DMS153 (cell line): ENCODE measurements at regions not wholly inside any gene's neighbourhood (a gene's known extent, or its start where the extent isn't known, plus 50 kb on each side); places are given as distances from the start of the nearest gene placed in this dataset.
"Not testable (repeated sequence)": the region's sequence is repeated elsewhere in the genome, so short reads cannot be mapped to it uniquely, and the experiment has no call there.

Source experiments
- DNase-seq: peaks from one replicate; lab custom pipeline; 2025; lab: John Stamatoyannopoulos, UW

DNA sequence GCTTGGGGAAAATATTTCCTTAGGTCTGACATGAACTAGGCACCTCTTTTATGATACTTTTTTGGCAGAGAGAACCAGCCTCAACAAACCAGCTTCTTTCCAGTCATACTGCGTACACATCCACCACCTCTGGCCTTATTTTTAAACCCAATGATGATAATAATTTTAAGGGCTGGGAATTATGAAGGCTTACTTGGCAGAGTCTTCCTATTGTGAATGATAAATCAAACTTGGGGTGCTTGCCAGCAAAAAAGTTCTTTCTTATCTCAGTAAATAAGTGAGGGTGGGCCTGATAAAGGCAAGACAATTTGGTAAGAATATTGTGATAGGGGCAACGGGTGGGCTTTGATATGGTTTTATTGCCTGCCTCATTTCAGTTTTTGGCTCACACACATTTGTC is 1230.2 kb upstream of the ZEB2 start:
- no peak for DNase-seq

DNA sequence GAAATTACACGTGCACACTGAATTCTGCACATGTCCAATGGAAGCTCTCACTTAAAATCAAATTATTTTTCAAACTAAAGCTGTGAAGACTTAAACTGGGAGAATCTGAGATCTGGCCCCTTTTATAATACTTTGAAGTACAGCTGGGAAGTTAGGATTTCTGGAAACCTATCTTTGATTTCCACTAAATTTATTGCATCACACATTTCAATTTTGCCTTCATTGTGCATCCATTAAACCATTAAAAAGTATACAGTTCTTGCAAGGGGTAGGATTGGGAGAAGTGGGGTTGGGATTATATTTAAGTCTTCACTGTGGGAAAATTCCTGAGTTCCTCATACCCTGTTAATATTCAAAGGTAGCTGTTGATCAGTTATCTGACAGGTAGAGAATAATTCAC is 1229.6 kb upstream of the ZEB2 start:
- no peak for DNase-seq

DNA sequence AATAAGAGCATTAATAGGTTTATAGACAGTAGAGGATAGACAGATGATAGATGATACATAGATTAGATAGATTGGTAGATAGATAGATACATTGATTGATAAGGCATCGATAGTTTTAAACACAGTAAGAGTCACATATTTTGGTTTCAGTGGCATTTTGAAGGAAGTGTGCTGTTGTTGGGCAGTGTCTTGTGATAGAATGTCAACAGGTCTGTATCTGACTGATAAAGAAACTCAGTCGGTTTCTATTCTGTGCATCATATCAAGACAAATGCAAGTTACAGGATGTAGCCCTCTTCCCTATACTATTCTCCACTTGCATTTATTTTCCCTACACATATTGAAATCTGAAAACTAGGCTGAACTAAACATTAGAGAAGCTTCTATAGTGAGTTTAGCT is 1229.0 kb upstream of the ZEB2 start:
- DNase-seq, result no peak

DNA sequence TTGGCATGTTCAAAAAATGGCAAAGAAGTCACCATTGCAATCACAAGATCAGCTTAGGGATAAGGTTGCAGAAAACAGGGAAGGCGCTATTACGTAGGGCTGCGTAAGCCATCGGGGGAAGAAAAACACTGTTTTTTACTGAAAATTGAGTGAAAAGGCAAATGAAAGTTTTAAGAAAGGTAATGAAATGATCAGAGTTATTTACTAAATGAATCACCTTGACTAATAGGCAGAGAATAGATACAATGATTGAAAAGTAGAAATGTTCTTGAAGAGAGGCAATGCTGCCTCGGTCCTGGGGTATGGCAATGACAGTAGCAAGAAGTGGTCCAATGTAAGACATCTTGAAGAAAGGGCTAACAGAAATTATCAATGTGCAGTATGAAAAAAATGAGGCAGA is 1227.8 kb upstream of the ZEB2 start:
- DNase-seq, result no peak

- DNase-seq, result not testable (repeated sequence)
These were observed 1225.4 kb upstream of the ZEB2 start for GRCh38 chr2:145745387-145745721.

DNA sequence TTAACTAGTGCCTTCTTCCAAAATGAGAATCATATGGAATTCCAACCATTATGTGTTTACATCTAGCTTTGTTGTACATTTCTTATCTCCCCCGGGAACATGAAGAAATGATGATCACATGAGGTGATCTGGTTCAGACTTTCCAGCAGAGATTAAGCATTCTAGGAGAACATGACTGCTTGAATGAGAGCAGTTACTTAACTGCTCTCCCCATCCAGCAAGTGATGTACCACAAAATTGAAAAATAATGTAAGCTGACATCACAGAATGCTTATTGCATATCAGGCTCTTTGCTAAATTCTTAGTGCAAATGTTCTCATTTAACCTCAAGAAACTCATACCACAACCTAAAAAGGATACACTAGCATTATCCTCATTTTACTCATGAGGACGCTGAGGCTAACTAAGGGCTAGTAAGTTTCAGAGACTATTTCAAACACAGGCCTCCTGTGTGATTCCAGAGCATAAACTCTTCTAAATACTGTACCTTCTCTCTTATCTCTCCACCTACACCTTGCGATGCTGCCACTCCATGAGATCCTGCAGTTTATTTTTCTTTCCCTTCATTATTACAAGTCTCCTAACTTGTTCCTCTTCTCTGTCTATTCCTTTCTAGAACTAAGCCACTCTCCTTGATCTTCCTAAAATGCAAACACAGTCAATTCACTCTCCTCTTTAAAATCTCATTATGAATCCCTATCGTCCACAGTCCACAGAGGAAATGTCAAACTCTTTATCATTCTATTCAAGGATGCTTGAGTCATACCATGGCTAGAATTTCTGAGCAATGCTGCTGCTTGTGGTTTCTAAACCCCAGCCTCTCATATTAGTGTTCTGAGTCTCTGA is 1224.8 kb upstream of the ZEB2 start:
- no peak for DNase-seq

- DNase-seq, result no peak
These were observed 1223.1 kb upstream of the ZEB2 start for GRCh38 chr2:145743011-145743410.

GRCh38 chr2:145741636-145742035 is 1221.7 kb upstream of the ZEB2 start:
- no peak for DNase-seq

GRCh38 chr2:145741181-145741580 is 1221.3 kb upstream of the ZEB2 start:
- no peak for DNase-seq

GRCh38 chr2:145740302-145740701 is 1220.4 kb upstream of the ZEB2 start:
- no peak for DNase-seq

DNA sequence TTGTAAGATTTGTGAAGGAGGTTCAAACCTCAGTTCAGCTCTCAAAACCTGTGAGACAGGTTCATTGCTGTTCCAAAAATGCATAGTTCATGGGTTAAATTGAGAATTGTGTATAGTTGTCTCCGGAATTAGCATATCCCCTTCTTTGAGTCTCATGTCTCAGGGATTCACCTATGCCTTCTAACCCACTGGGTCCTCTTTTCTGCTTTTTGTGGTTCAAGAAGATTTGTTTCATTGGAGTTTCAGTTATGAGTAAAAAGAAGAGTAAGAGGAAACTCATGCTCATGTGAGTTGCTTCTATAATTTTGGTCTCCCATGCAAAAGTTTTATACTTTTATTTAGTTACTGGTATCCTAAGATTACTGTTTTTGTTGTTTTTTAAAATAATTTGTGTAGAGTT is 1219.8 kb upstream of the ZEB2 start:
- no peak for DNase-seq

- DNase-seq, result no peak
These were observed 1217.0 kb upstream of the ZEB2 start for GRCh38 chr2:145736871-145737270.

GRCh38 chr2:145731467-145731866 is 1211.5 kb upstream of the ZEB2 start:
- no peak for DNase-seq

GRCh38 chr2:145729993-145730770 is 1210.3 kb upstream of the ZEB2 start:
- no peak for DNase-seq

DNA sequence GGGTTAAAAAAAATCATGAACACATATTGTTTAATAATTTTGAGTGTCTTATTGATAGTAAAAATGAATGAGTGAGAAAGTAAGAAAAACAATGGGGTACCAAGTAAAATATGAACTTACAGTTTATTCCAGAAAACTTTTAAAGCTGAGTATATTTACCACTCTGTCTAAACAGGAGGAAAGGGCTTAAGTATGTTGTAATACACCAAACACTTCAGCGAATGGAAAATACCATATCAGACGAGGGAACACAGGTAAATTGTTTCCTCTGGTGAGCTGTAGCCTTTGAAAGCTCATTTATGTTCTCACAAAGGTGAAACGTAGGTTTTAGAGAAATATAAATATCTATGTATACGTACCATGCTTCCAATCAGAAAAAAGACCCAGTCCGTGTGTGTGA is 1209.6 kb upstream of the ZEB2 start:
- DNase-seq, result no peak

- no peak for DNase-seq
These were observed 1208.6 kb upstream of the ZEB2 start for GRCh38 chr2:145728511-145728910.

DNA sequence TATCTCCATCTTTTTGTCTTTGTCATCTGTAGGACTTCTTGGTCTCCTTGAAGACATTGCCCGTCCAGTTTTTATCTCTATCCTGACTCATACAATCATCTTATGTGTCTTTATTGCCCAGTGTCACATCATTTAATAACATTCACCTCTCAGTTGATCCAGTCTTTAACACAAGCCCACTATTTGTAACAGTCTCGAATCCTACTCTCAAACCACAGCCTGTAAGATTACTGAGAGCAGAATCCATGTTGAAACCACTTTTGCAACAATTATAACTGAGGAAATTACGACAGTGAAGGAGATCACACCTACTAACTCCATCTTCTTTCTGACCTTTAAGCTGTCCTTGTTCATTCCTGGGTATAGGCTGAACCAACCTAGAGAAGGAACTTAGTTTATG is 1206.0 kb upstream of the ZEB2 start:
- DNase-seq, result no peak

DNA sequence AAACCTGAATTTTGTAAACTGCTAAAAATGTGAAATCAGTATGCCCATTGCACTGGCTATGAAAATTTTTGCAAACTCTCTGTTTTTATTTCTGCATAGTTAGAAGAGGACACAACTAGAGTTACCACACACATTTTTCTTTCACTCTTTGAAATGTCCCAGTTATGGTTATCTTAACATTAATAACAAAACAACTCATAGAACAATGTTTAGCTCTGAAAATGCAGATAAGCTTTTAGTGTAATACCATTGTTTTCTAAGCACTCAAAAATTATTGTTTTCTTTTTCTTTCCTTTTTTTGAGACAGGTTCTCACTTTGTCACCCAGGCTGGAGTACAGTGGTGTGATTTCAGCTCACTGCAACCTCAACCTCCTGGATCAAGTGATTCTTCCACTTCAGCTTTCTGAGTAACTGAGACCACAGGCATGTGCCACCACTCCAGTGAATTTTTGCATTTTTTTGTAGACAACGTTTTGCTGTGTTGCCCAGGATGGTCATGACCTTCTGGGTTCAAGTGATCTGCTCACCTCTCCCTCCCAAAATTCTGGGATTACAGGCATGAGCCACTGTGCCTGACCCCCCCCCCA is 1204.5 kb upstream of the ZEB2 start:
- DNase-seq, result no peak

DNA sequence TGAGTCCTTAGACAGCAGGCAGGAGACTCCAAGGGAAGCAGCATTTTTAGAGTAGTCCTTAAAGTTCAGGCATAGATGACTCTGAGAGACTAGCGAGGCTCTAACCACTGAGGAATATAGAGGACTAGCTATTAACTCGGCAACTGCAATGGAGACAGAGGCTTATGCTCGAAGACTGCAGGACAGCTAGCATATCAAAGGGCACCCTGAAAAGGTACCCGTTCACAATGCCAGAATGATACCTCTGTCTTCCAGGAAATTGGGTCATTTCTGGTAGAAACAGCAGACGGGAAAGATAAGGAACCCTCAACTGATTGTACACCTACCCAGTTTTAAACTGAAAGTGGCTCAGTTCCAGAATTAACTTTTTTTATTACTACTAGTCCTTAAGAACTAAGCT is 1204.0 kb upstream of the ZEB2 start:
- DNase-seq, result no peak

DNA sequence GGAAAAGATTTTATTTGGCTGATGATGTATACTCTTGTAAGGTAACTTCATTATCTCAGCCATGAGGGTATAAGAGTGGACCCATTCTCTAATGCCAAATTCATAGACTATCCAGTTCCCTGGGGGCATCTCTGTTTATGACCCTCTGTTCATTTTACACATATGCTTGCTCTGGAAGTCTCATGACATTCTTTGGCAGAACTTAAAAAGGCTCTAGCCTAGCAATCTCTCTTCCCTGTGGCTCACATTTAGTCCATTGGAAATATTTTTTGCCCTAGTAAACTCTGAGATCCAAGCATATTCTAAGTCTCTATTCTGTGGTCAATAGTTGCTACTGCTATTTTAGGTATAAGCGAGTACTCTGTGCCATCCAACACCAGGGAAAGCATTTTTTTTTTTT is 1201.8 kb upstream of the ZEB2 start:
- DNase-seq, result no peak

DNA sequence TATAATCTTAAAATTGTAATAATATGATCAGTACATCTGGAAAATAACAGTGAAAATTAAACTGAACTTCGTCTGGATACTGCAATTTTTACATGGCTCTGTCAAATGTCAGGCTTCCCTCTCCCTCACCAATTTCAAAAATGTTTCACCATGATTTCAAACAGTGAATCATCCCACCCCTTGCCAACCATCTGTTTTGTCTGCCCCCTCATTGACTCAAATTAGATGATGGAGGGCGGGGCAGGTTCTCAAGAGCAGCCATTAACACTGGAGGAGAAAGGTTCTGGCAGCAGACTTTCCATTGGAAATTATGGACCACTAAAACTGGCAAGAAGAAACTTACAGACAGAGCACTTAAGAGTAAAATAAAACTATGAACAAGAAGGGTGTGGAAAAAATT is 1195.7 kb upstream of the ZEB2 start:
- DNase-seq, result no peak

DNA sequence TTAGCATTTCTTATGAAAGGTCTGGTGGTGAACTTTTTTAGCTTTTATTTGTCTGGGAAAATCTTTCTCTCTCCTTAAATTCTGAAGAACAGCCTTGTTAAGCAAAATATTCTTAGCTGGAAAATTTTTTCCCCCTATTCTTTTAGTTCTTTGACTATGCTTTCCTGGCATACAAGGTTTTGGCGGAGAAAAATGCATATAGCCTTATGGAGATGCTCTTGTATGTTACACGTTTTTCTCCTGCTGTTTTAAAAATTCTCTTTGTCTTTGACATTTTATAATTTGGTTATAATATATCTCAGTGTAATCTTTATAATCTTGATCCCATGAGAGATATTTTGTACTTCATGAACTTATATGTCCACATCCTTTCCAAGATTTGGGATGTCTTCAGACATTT is 1190.4 kb upstream of the ZEB2 start:
- DNase-seq, result no peak

GRCh38 chr2:145702305-145702704 is 1182.4 kb upstream of the ZEB2 start:
- no peak for DNase-seq
